ENCODE measurements at regions not wholly inside any gene's neighbourhood (a gene's known extent, or its start where the extent isn't known, plus 50 kb on each side); places are given as distances from the start of the nearest gene placed in this dataset.

- TF ChIP-seq CTCF (conservative IDR thresholded peaks at IDR 0.05; ENCODE audit: low read length) (no peak), EZH2phosphoT487 (IDR thresholded peaks at IDR 0.05; ENCODE audit: borderline replicate concordance, low read depth, low read length) (no peak)
These were observed 593.2 kb downstream of the TMA16 start for GRCh38 chr4:164087733-164088132.

Data from OCI-LY7 (cell line).